Breast epithelium (tissue), 3 donors: ENCODE measurements at regions not wholly inside any gene's neighbourhood (a gene's known extent, or its start where the extent isn't known, plus 50 kb on each side); places are given as distances from the start of the nearest gene placed in this dataset.

Experiments
- POLR2A ChIP-seq: fragments of 450-650 bp; IDR thresholded peaks from one replicate; pipeline ENCODE4 v1.6.1; 2016; ENCODE audit warnings: antibody characterized with exemption, mild to moderate bottlenecking, moderate library complexity
- POLR2AphosphoS5 ChIP-seq, 3 donors: sonication (generic); formaldehyde crosslinking; IDR thresholded peaks; one replicate each; pipeline ENCODE4 v1.6.1; 2017; ENCODE audit warnings: antibody characterized with exemption in 3 of 3
- TF ChIP-seq, protein P1 (sequence below), 3 donors: fragments of 450-650 bp; IDR thresholded peaks; one replicate each; pipeline ENCODE4 v1.5.1; 2016 to 2017; ENCODE audit warnings: antibody characterized with exemption in 3 of 3, mild to moderate bottlenecking in 3 of 3, moderate library complexity in 3 of 3

DNA sequence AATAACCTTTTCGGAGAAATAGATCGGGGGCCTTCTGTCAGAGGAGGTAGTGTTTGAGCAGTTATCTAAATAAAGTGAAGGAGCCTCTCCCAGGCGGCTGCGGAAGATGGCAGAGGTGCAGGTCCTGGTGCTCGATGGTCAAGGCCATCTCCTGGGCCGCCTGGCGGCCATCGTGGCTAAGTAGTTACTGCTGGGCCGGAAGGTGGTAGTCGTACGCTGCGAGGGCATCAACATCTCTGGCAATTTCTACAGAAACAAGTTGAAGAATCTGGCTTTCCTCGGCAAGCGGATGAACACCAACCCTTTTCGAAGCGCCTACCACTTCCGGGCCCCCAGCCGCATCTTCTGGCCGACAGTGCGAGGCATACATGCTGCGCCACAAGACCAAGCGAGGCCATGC is 186.1 kb downstream of the KTN1 start:
- TF ChIP-seq, protein P1, sequence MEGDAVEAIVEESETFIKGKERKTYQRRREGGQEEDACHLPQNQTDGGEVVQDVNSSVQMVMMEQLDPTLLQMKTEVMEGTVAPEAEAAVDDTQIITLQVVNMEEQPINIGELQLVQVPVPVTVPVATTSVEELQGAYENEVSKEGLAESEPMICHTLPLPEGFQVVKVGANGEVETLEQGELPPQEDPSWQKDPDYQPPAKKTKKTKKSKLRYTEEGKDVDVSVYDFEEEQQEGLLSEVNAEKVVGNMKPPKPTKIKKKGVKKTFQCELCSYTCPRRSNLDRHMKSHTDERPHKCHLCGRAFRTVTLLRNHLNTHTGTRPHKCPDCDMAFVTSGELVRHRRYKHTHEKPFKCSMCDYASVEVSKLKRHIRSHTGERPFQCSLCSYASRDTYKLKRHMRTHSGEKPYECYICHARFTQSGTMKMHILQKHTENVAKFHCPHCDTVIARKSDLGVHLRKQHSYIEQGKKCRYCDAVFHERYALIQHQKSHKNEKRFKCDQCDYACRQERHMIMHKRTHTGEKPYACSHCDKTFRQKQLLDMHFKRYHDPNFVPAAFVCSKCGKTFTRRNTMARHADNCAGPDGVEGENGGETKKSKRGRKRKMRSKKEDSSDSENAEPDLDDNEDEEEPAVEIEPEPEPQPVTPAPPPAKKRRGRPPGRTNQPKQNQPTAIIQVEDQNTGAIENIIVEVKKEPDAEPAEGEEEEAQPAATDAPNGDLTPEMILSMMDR (IDR thresholded peaks at IDR 0.05): no peak
- TF ChIP-seq POLR2A (no peak), POLR2AphosphoS5 (IDR thresholded peaks at IDR 0.05) (no peak)
